ENCODE measurements at regions not wholly inside any gene's neighbourhood (a gene's known extent, or its start where the extent isn't known, plus 50 kb on each side); places are given as distances from the start of the nearest gene placed in this dataset.

DNA sequence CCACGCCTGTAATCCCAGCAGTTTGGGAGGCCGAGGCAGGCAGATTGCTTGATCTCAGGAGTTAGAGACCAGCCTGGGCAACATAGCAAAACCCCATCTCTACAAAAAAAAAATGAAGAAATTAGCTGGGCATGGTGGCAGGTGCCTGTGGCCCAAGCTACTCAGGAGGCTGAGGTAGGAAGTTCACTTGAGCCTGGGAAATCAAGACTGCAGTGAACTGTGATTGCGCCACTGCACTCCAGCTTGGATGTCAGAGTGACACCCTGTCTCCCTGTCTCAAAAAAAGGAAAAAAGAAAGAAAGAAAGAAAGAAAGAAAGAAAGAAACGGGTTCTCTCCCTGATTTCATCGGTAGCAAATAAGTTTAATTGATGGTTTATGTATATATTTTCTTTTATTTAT is 64.6 kb upstream of the ESX1 start:
- TF ChIP-seq, protein P1, sequence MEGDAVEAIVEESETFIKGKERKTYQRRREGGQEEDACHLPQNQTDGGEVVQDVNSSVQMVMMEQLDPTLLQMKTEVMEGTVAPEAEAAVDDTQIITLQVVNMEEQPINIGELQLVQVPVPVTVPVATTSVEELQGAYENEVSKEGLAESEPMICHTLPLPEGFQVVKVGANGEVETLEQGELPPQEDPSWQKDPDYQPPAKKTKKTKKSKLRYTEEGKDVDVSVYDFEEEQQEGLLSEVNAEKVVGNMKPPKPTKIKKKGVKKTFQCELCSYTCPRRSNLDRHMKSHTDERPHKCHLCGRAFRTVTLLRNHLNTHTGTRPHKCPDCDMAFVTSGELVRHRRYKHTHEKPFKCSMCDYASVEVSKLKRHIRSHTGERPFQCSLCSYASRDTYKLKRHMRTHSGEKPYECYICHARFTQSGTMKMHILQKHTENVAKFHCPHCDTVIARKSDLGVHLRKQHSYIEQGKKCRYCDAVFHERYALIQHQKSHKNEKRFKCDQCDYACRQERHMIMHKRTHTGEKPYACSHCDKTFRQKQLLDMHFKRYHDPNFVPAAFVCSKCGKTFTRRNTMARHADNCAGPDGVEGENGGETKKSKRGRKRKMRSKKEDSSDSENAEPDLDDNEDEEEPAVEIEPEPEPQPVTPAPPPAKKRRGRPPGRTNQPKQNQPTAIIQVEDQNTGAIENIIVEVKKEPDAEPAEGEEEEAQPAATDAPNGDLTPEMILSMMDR (CRISPR knock-in tag; IDR thresholded peaks at IDR 0.05): no peak
- no peak for TF ChIP-seq ZNF879 (CRISPR knock-in tag; IDR thresholded peaks at IDR 0.05)
- TF ChIP-seq TAF1 (CRISPR knock-in tag; IDR thresholded peaks at IDR 0.05): no peak
- no peak for TF ChIP-seq CBX2 (IDR thresholded peaks at IDR 0.05; ENCODE audit: low read depth, low read length)
- no peak for TF ChIP-seq CBX2 (CRISPR knock-in tag; IDR thresholded peaks at IDR 0.05; ENCODE audit: low read depth)
- TF ChIP-seq POLR2A (IDR thresholded peaks at IDR 0.05; ENCODE audit: insufficient read depth in 1 of 2, low read depth in 2 of 2, low read length in 2 of 2): no peak
- TF ChIP-seq GFI1 (CRISPR knock-in tag; IDR thresholded peaks at IDR 0.05; ENCODE audit: borderline replicate concordance): no peak
- TF ChIP-seq GABPA (IDR thresholded peaks at IDR 0.05; ENCODE audit: low read depth, low read length): no peak
- no peak for TF ChIP-seq GABPA (CRISPR knock-in tag; IDR thresholded peaks at IDR 0.05; ENCODE audit: low read depth)
- TF ChIP-seq, protein P2, sequence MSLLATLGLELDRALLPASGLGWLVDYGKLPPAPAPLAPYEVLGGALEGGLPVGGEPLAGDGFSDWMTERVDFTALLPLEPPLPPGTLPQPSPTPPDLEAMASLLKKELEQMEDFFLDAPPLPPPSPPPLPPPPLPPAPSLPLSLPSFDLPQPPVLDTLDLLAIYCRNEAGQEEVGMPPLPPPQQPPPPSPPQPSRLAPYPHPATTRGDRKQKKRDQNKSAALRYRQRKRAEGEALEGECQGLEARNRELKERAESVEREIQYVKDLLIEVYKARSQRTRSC (CRISPR knock-in tag; IDR thresholded peaks at IDR 0.05; ENCODE audit: low read depth): no peak
